SK-N-SH (cell line): ENCODE measurements at regions not wholly inside any gene's neighbourhood (a gene's known extent, or its start where the extent isn't known, plus 50 kb on each side); places are given as distances from the start of the nearest gene placed in this dataset.

Source experiments
- CTCF ChIA-PET: fragments of 300-600, 350-600 bp; formaldehyde crosslinking; extraction: SDS; loops from one replicate; lab custom pipeline; 2021; lab: Yijun Ruan, JAX
- POLR2A ChIA-PET: fragments of 350-600 bp; sonication (Branson Sonifier 250); formaldehyde crosslinking; extraction: SDS; loops from one replicate; lab custom pipeline; 2020; ENCODE audit warnings: antibody characterized with exemption, inconsistent platforms; lab: Yijun Ruan, JAX
- DNase-seq: peaks from one replicate; pipeline ENCODE4 v3.0.0; 2012
- H2AFZ ChIP-seq: fragments of 200-600 bp; sonication (generic); 2 replicates; pipeline ENCODE4 v1.8.1; 2016; ENCODE audit warnings: antibody characterized with exemption, mild to moderate bottlenecking, low read depth
- H3F3A ChIP-seq: fragments of 200-600 bp; sonication (generic); replicated peaks from 2 replicates; pipeline ENCODE3; 2016; ENCODE audit warnings: antibody characterized with exemption, mild to moderate bottlenecking; ENCODE audit not compliant: insufficient read depth
- H3K27ac ChIP-seq, 2 experiments: fragments of 200-500 bp in 1 of 2; fragments of 200-600 bp in 1 of 2; sonication (Bioruptor generic) in 1 of 2; sonication (generic), shearing (Covaris generic) in 1 of 2; 2 replicates each; pipeline versions ENCODE4 v1.5.1 to v1.6.1; 2014 to 2016; ENCODE audit warnings: low read depth in 2 of 2, inconsistent platforms in 1 of 2, low read length in 1 of 2, mild to moderate bottlenecking in 1 of 2, mixed read lengths in 1 of 2
- H3K27me3 ChIP-seq: fragments of 200-600 bp; sonication (generic), shearing (Covaris generic); 2 replicates; pipeline ENCODE4 v1.6.1; 2016; ENCODE audit warnings: mixed run types; ENCODE audit not compliant: insufficient read depth
- H3K36me3 ChIP-seq, 2 experiments: fragments of 200-500 bp in 1 of 2; fragments of 200-600 bp in 1 of 2; sonication (Bioruptor generic) in 1 of 2; sonication (generic) in 1 of 2; replicated peaks in 1 of 2; 2 replicates each; pipeline versions ENCODE3 to v1.5.1; 2014 to 2016; ENCODE audit warnings: low read length in 1 of 2, mild to moderate bottlenecking in 1 of 2; ENCODE audit not compliant: insufficient read depth in 2 of 2, control insufficient read depth in 1 of 2
- H3K4me1 ChIP-seq, 2 experiments: fragments of 200-500 bp in 1 of 2; fragments of 200-600 bp in 1 of 2; sonication (Bioruptor generic) in 1 of 2; sonication (generic), shearing (Covaris generic) in 1 of 2; 2 replicates each; pipeline versions ENCODE4 v1.5.1 to v1.6.1; 2014 to 2016; ENCODE audit warnings: low read depth in 1 of 2, low read length in 1 of 2, mixed run types in 1 of 2; ENCODE audit not compliant: insufficient read depth in 2 of 2, control insufficient read depth in 1 of 2
- H3K4me2 ChIP-seq: fragments of 200-600 bp; sonication (generic), shearing (Covaris generic); 2 replicates; pipeline ENCODE4 v1.6.1; 2017; ENCODE audit warnings: mixed run types
- H3K4me3 ChIP-seq, 2 experiments: fragments of 200-500 bp in 1 of 2; fragments of 200-600 bp in 1 of 2; sonication (Bioruptor generic) in 1 of 2; sonication (generic), shearing (Covaris generic) in 1 of 2; 2 replicates each; pipeline versions ENCODE4 v1.5.1 to v1.8.1; 2014 to 2016; ENCODE audit warnings: low read depth in 2 of 2, inconsistent platforms in 1 of 2, low read length in 1 of 2, mild to moderate bottlenecking in 1 of 2, mixed read lengths in 1 of 2, moderate library complexity in 1 of 2
- H3K79me2 ChIP-seq: fragments of 200-600 bp; sonication (generic); 2 replicates; pipeline ENCODE4 v1.8.1; 2017; ENCODE audit warnings: mild to moderate bottlenecking; ENCODE audit not compliant: insufficient read depth
- H3K9ac ChIP-seq: fragments of 200-600 bp; sonication (generic); 2 replicates; pipeline ENCODE4 v1.6.1; 2017; ENCODE audit warnings: mixed run types
- H3K9me2 ChIP-seq: fragments of 200-600 bp; sonication (generic); 2 replicates; pipeline ENCODE4 v1.6.1; 2017; ENCODE audit warnings: mixed run types
- H3K9me3 ChIP-seq: fragments of 200-600 bp; sonication (generic); 2 replicates; pipeline ENCODE4 v1.6.1; 2017; ENCODE audit warnings: mixed run types, mild to moderate bottlenecking, moderate library complexity
- H4K20me1 ChIP-seq: fragments of 200-600 bp; sonication (generic); 2 replicates; pipeline ENCODE4 v1.6.1; 2017; ENCODE audit warnings: mild to moderate bottlenecking, mixed run types; ENCODE audit not compliant: insufficient read depth
- GATA2 ChIP-seq: sonication (generic); formaldehyde crosslinking; IDR thresholded peaks from 2 replicates; pipeline ENCODE4 v1.5.0; 2020; ENCODE audit warnings: mild to moderate bottlenecking, missing genetic modification reagents
- MXI1 ChIP-seq: IDR thresholded peaks from 2 replicates; pipeline ENCODE4 v1.6.1; 2012; ENCODE audit warnings: mild to moderate bottlenecking, low read depth, low read length, improper control_type of control experiment
- PBX3 ChIP-seq: IDR thresholded peaks from 2 replicates; pipeline ENCODE4; 2012
- RAD21 ChIP-seq: IDR thresholded peaks from 2 replicates; pipeline ENCODE4 v1.6.1; 2012; ENCODE audit warnings: mild to moderate bottlenecking, low read length
- RFX5 ChIP-seq: IDR thresholded peaks from 2 replicates; pipeline ENCODE4 v1.6.1; 2012; ENCODE audit warnings: mild to moderate bottlenecking, improper control_type of control experiment, low read length
- RXRA ChIP-seq: IDR thresholded peaks from 2 replicates; pipeline ENCODE4 v1.4.0; 2012; ENCODE audit warnings: low read depth, mild to moderate bottlenecking, borderline replicate concordance
- SIN3A ChIP-seq: IDR thresholded peaks from 2 replicates; pipeline ENCODE4 v1.6.1; 2012; ENCODE audit warnings: low read depth, mild to moderate bottlenecking, low read length, moderate library complexity, borderline replicate concordance
- SMC3 ChIP-seq: IDR thresholded peaks from 2 replicates; pipeline ENCODE4 v1.6.1; 2012; ENCODE audit warnings: low read depth, low read length, improper control_type of control experiment
- TEAD4 ChIP-seq: IDR thresholded peaks from 2 replicates; pipeline ENCODE4 v1.4.0; 2012; ENCODE audit warnings: mild to moderate bottlenecking, borderline replicate concordance; ENCODE audit not compliant: insufficient read depth
- YY1 ChIP-seq: IDR thresholded peaks from 2 replicates; pipeline ENCODE4 v1.4.0; 2012; ENCODE audit warnings: low read depth, mild to moderate bottlenecking
- WGBS: methylation state at CpG from one replicate; pipeline ENCODE4 v1.1.6; 2017; ENCODE audit warnings: low lambda C conversion rate; 5-methylcytosine and 5-hydroxymethylcytosine counted together
- TF ChIP-seq, protein P1 (sequence below): IDR thresholded peaks from 2 replicates; pipeline ENCODE4 v1.6.1; 2012; ENCODE audit warnings: mild to moderate bottlenecking, low read depth, low read length, moderate library complexity

DNA sequence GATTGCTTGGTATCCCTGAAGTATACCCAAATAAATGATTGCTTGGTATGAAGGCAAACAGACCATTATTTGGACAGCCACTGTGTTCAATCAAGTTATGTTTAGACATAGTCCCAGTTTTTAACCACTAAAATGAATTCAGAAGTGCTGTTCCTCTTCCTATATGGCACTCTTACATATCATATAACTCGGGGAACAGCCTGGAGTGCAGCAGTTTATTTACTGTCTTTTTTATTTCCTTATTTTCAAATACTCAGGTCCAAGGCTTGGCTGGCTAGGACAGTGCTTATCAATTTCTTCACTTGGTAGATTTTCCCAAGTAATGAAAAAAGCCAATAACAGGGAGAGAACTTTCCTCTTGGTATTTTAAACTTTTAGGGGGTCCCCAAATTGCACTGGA is 58.6 kb upstream of the CCDC112 start:
- Histone ChIP-seq H3K9me2 (no peaks in the 10 kb centered on the region), H2AFZ (no peak overlapping the region), H3K27me3 (no peaks in the 10 kb centered on the region), H4K20me1 (no peaks in the 10 kb centered on the region), H3K9ac (no peak overlapping the region), H3K9me3 (no peaks in the 10 kb centered on the region), H3K4me3 (no peak overlapping the region), H3F3A (peaks cover 6% of the 10 kb centered on the region), H3K79me2 (no peaks in the 10 kb centered on the region), H3K27ac (no peak overlapping the region), H3K4me2 (no peak overlapping the region), H3K4me1 (peaks cover 0 to 11% of the 10 kb centered on the region in 2 experiments; a peak in 3 of 4 replicates), H3K36me3 (no peaks in the 10 kb centered on the region)
- WGBS: 14% methylated on average over 1 of the region's 1 CpG
- CTCF ChIA-PET: no interaction called here
- no peak for DNase-seq
- POLR2A ChIA-PET: no interaction called here
- TF ChIP-seq, protein P1, sequence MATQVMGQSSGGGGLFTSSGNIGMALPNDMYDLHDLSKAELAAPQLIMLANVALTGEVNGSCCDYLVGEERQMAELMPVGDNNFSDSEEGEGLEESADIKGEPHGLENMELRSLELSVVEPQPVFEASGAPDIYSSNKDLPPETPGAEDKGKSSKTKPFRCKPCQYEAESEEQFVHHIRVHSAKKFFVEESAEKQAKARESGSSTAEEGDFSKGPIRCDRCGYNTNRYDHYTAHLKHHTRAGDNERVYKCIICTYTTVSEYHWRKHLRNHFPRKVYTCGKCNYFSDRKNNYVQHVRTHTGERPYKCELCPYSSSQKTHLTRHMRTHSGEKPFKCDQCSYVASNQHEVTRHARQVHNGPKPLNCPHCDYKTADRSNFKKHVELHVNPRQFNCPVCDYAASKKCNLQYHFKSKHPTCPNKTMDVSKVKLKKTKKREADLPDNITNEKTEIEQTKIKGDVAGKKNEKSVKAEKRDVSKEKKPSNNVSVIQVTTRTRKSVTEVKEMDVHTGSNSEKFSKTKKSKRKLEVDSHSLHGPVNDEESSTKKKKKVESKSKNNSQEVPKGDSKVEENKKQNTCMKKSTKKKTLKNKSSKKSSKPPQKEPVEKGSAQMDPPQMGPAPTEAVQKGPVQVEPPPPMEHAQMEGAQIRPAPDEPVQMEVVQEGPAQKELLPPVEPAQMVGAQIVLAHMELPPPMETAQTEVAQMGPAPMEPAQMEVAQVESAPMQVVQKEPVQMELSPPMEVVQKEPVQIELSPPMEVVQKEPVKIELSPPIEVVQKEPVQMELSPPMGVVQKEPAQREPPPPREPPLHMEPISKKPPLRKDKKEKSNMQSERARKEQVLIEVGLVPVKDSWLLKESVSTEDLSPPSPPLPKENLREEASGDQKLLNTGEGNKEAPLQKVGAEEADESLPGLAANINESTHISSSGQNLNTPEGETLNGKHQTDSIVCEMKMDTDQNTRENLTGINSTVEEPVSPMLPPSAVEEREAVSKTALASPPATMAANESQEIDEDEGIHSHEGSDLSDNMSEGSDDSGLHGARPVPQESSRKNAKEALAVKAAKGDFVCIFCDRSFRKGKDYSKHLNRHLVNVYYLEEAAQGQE: no peak
- no peak for TF ChIP-seq TEAD4
- no peak for TF ChIP-seq MXI1

DNA sequence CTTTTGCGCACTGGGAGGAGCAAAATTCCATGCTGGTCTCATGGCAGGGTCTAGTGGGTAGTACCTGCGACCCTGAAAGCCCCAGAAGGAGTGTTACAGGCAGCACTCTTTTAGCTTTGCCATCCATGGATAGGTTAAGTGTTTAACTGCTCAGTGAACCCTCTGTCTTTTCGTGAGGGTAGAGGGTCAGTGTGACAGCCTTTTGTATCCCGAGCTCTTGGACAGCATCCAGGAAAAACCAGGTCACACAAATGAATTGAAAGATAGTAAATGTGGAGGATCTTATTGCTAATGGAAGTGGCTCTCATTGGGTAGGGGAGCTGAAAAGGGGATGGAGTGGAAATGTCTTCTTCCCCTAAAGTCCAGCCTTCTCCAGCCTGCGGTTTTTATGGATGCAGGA is 57.8 kb upstream of the CCDC112 start:
- H3K4me2 ChIP-seq: no peak overlapping the region
- no peak overlapping the region for H3K4me3 ChIP-seq
- ChIA-PET CTCF (no interaction called here), POLR2A (no interaction called here)
- no peaks in the 10 kb centered on the region for H3K9me3 ChIP-seq
- WGBS: 54% methylated on average over 5 of the region's 5 CpGs
- no peak overlapping the region for H3K9ac ChIP-seq
- H2AFZ ChIP-seq: no peak overlapping the region
- H3F3A ChIP-seq: peaks cover 13% of the 10 kb centered on the region
- H3K36me3 ChIP-seq: no peaks in the 10 kb centered on the region
- no peaks in the 10 kb centered on the region for H3K27me3 ChIP-seq
- TF ChIP-seq SIN3A (no peak), RAD21 (no peak), RFX5 (no peak)
- no peak overlapping the region for H3K27ac ChIP-seq
- no peak for DNase-seq
- H3K9me2 ChIP-seq: no peaks in the 10 kb centered on the region
- H4K20me1 ChIP-seq: no peaks in the 10 kb centered on the region
- peaks cover 0 to 11% of the 10 kb centered on the region in 2 experiments; a peak in 3 of 4 replicates for H3K4me1 ChIP-seq
- H3K79me2 ChIP-seq: no peaks in the 10 kb centered on the region

DNA sequence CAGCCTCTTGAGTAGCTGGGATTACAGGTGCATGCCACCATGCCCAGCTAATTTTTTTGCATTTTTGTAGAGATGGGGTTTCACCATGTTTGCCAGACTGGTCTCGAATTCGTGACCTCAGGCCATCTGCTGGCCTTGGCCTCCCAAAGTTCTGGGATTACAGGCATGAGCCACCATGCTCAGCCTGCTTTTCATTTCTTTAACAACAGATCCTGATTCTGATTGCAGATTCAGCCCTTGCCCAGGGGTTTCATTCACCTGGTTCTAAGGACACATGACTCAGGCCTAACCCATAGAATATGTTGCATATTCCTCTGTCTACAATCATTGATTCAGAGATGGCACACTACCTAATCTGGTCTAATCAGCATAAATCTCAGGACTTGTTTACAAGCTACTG is 56.1 kb upstream of the CCDC112 start:
- peaks cover 21% of the 10 kb centered on the region for H3F3A ChIP-seq
- no peaks in the 10 kb centered on the region for H3K27me3 ChIP-seq
- H3K4me3 ChIP-seq: no peak overlapping the region
- H3K36me3 ChIP-seq: no peaks in the 10 kb centered on the region
- no peaks in the 10 kb centered on the region for H3K79me2 ChIP-seq
- TF ChIP-seq RXRA: no peak
- TF ChIP-seq RAD21: no peak
- TF ChIP-seq YY1: no peak
- TF ChIP-seq PBX3: no peak
- no peak for TF ChIP-seq SMC3
- TF ChIP-seq GATA2 (CRISPR knock-in tag): no peak
- no peak for DNase-seq
- 83% methylated on average over 2 of the region's 2 CpGs for WGBS
- POLR2A ChIA-PET: no interaction called here
- no peak overlapping the region for H3K4me2 ChIP-seq
- H3K4me1 ChIP-seq: peaks cover 0 to 20% of the 10 kb centered on the region in 2 experiments
- CTCF ChIA-PET: interaction anchor here (0.6 to 1.6 kb wide), 2 partner anchors 17 to 50 kb away, joined by 3 to 4 read pairs; no protein-coding TSS in a partner anchor
- no peaks in the 10 kb centered on the region for H4K20me1 ChIP-seq
- H3K9ac ChIP-seq: no peak overlapping the region
- no peak overlapping the region for H2AFZ ChIP-seq
- no peaks in the 10 kb centered on the region for H3K9me3 ChIP-seq
- no peaks in the 10 kb centered on the region for H3K9me2 ChIP-seq
- peak overlapping the region in 1 of 2 experiments; percentile 67; a peak in 1 of 4 replicates for H3K27ac ChIP-seq
